GM21528 (cell line): ENCODE measurements at regions not wholly inside any gene's neighbourhood (a gene's known extent, or its start where the extent isn't known, plus 50 kb on each side); places are given as distances from the start of the nearest gene placed in this dataset.

Experiments used
- ATAC-seq: cut with Tn5 transposase; IDR thresholded peaks from one replicate; pipeline ENCODE4 v1.9.1; 2021; ENCODE audit warnings: mild to moderate bottlenecking, moderate library complexity; ENCODE audit not compliant: unreplicated experiment, low FRiP score

DNA sequence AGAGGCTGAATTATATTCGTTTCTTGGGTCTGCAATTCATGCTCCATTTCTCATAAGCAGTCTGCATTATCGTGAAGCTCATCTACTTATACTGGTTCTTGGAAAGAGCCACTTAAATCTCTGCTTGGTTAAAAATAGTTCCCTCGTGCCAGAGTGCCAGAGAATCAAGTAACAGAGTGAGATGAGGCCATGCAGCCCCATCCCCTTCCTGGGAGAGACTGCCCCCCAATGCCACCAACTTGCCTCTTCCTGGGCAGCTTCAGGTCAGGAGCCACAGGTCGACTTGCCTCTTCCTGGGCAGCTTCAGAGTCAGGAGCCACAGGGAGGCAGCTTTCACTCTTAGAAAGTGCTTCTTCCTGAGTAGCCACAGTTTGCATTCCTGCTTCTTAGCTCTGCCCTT, 223.9 kb upstream of the ZBED5 start:
- no peak for ATAC-seq

DNA sequence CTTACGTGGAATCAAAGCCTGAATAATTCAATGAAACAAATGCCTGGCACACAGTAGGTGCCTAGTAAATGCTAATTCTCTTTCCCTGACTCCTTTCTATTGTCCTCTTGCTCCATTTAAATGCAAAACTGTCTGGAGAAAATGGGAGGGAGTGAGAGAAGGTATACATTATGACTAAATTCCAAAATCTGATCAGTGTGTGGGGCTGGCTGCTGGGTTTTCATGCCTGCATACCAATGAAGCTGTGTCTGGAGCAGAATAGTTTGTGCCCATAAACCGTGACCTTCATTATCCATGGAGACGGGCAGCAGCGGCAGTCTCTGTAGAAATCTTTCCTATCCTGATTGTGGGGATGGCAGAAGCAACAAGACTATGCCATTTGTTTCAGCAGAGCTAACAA, 223.4 kb upstream of the ZBED5 start:
- no peak for ATAC-seq

DNA sequence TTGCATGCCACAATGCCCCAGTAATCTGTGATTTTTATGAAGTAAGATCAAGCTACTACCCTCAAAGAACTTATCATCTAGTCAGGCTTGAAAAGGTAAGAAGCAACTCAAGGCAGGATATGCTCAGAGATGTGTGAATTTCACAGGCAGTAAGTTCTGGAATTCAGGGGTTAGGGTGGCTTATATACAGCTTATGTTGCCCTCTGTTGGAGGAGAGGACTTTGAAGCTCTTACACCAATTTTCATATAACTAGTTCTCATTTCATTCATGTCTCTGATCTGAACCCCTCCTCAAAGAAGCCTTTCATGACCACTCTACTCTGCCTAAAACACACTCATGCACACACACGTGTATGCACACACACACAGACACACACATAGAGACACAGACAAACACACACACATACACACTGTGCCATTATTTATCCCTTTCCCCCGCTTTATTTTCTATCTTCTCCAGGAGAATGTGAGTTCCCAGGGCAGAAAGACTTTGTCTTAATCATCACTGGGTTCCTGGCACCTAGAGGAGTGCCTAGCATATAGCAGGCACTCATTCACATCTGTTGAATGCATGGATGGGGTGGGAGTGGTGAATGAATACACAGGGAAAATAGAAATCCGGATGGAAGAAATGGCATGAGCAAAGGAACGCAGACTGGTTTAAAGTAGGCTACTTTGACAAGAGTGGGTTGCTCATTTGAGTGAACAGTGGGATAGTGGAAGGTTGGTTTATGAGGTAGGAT, 220.7 kb upstream of the ZBED5 start:
- no peak for ATAC-seq

DNA sequence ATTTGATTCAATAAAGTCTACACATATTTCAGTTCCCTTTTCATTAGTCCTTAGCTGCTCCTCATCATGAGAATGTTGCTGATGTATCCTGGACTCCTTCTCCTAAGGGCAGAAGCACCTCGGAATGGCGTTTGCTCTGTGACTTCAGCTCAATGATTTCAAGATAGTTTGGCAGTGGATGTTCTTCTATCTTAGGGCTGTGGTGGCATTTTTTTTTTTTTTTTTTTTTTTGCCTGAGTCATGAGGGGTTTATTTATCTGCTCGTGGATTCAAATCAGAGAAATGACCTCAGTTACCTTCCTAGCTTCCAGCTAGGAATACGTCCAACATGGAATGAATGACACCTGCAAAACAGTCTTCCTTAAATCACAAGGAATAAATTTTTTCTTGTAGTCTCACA, 220.0 kb upstream of the ZBED5 start:
- no peak for ATAC-seq

DNA sequence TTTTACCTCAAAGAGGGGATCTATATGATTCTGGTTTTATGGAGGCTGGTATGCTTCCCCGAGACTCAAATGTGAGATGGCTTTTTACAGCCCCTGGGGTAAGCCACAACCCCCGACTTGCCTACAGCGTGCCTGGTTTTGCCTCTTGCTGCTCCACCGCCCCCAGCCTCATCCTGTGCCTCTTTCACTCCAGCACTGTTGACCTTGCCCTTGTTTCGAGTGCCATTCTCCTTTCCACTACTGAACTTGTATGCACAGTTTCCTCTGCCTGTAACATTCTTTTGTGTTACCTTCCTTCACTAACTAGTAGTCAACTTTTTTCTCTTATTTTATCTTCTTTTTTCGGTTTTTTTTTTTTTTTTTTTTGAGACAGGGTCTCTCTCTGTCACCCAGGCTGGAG, 219.0 kb upstream of the ZBED5 start:
- no peak for ATAC-seq

DNA sequence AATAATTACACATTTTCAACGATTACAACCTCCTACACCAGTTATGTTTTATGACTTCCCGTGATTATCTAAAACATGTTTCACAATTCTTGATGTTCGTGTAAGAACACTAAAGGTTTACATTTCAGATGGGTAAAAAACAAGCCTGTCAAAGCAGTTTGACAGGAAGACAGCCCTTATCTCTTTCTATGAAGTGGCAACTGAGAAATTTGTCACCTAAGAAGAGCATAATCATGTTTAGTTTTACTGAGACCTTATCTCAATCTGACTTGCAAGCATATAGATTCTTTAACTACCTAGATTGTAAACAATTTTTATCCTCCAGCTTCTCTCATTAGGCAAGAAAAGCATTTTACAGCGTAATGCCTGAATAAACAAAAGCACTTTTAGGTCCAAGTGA, 218.4 kb upstream of the ZBED5 start:
- ATAC-seq: no peak

DNA sequence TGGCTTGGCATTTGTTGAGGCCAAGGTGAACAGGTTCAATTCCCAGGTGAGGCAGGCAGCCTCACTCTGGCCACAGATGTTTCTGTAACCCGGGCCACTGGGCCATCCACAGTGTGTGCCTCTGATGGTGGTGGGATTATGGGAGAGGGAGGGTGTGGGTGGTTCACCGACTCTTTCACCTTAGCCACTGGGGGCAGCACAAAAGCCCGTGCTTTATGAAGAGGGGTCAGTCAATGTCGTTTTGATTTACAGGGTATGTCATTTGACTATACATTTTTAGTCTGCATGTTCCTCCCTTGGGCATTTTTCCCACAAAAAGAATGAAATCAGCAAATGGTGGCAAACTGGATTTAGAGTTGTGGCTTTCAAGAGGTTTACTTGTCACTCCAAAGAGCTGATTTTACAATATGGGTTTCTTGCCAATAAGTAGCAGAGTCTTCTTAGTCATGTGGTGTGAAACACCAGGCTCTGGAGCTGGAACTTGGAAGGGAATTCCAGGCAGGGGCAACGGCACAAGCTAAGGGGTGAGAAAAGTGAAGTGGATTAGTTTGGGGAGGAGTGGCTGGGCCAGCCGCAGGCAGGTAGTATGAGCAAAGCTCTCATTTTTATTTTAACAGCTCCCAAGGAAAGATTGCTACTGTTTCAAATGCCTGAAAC, 217.8 kb upstream of the ZBED5 start:
- no peak for ATAC-seq

DNA sequence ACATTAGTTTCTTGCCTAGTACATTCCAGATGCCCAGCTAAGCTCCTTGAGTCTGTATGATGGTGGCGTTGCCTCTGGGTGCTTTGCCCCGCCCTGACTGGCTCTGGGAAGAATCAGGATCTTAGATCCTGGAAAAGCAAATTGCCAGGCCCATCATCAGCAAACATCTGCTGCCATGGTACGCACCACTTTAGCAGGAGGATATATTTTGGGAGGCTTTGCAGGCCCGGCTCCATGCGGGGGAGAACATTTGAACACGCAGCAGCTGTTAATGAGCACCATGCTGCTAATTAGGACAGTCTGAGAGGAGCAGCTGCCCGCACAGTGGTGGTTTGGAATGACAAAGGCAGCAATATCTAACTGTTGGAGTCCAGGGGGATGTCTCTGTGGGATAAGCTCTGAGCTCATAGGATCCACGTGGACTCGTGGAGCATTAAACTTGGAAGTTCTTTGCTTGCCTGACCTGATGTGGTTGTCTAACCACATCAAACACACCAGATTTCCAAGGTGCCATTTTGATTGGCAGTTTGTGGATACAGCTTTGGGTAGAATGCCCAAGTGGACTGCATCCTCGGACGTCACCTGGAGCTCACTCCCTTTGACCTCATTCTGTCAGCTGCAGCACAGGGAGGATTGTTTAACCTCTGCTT, 217.0 kb upstream of the ZBED5 start:
- ATAC-seq: no peak

DNA sequence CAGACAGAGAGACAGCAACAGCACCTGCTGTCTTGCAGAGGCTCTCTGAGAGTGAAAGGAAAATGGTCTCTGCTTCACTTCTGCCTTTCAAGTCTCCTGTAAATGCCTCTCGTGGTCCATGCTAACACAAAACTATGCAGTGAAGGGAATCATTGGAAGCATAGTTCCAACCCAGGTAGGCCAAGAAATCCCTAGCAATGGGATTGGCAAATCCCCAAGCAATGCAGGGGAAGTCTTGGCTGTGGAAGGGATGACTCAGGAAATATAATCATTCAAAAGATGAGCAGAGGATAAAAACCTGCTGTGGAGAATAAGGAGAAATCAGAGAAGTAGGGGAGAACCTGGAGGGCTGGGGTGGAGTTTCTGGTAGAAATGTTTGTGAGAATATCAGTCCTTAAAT, 216.1 kb upstream of the ZBED5 start:
- ATAC-seq: no peak

DNA sequence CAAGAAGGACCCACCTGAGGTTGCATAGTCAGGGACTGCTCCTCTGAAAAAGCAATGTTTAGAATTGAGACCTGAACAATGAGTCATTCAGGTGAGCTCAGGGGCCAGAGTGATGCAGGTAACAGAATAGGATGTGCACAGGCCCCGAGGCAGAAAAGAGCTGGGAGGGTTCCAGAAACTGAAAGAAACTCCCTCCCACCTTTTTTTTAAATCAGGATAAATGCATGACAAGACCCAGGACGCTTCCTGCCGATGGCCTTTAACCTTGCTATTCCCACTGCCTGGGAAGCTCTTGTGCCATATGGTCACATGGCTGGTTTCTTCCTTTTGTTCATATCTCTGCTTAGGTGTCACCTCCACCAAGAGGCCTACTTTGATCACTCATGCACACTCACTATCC, 214.2 kb upstream of the ZBED5 start:
- ATAC-seq: no peak

DNA sequence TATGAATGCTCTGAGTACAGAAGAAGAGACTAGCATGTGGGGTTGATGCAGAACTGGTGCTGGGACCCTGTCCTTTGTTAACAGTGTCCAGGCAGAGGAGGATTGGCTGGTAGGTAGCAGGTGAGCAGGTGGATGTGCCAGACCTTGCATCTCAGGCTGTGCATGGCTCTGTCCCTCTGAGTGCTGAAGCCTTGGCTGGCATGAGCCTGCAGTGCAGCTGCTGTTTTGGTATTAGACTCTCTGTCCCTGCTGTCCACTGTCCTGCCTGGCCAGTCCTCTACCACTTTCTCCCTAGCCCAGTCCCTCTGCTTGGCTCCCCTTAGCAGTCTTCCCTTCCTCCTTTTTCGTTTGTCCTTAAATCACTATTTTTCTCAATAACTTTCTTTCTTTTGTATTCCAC, 213.6 kb upstream of the ZBED5 start:
- no peak for ATAC-seq

DNA sequence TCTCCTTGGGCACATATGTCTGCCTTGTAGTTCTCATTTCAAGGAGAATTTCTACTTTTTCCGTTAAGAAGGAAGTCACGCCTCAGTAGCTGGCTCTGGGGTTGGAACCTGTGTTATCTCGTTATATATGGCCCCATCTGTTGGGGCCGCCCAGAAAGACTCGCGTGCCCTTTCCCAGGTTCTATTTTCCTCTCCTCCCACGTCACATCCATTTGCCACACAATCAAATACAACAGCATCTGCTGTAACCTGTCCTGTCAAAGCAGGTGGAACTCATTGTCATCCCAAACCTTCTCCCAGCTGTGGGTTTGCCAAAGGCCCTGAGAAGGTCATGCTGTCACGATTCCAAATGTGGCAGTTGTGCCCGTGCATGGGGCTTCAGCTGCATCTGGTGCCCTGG, 213.1 kb upstream of the ZBED5 start:
- ATAC-seq: no peak

DNA sequence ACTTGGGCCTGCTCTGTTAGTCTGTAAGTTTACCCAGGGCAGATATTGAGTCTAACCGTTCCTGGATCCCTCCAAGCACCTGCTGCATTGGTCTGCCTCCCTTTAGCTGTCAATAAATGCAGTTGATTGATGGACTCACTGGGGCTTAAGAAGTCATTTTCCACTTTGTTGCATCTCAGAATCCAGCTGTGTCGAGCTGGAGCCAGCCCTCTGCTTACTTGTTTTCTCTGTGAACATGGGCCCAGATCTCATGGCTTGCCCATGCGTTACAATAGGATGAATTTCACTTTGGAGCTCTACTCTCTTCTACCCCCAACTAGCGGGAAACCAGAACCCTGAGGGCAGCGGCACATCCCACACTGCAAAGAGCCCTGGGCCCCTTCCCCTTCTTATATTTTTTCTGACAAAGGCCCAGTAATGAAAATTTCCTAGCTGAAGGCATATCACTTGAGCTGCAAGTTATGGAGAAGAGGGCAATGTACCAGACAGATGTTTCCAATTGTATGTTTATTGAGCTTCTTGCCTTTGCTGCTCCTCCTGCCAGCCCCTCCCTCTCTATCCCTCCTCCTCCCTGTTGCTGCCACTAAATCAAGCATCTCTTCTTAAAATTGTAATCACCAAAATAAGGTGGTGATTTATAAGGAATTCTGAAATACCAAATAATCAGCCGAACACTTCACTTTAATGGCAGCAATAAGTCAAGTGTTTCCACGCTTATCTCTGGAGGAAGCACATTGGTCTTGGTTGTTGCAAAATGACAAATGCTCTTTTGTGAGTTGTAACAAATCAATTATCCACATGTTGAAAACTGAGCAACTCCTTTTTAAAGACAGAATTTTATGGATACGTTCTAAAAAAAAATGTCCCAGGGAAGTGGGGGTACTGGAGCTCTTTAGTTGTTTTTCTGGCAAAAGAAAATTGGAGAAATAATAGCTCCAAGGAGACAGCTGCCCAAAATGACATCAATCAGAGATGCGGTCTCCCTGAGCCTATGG, 212.3 kb upstream of the ZBED5 start:
- ATAC-seq: no peak

DNA sequence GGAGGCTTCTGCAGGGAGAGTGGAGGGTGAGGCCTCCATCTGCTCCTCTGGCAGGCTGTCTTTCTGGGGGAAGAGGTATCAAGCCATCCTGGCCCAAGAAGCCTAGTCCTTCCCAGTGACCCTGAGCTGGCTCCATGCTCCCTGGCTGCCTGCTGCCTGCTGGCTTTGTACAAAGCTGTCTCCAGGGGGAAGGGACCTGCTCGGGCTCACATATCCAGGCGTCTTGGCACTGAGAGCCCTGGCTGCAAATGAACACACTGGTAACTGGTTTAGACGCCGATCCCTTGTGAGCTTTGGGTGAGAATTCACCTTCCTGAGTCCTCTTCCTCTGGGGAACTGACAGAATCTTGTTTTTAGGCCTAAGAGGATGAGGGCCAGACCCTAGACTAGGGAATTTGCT, 210.3 kb upstream of the ZBED5 start:
- no peak for ATAC-seq

DNA sequence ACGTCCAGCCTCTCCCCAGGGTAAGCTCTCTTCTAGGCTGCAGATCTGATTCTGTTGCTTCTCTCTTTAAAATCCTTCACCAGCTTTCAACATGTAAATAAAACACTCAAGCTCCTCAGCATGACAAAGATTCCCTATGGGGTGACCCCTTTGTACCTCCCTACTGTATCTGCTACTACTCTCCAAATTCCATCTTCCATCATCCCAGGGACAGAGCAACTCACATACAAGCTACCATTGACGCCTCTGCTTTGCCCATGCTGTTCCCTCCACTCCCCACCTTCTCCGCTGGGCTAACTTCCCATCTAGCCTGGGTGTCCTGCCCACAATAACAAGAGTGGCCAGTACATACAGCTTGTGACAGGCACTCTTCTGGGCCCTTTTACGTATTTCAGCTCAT, 207.5 kb upstream of the ZBED5 start:
- ATAC-seq: no peak

DNA sequence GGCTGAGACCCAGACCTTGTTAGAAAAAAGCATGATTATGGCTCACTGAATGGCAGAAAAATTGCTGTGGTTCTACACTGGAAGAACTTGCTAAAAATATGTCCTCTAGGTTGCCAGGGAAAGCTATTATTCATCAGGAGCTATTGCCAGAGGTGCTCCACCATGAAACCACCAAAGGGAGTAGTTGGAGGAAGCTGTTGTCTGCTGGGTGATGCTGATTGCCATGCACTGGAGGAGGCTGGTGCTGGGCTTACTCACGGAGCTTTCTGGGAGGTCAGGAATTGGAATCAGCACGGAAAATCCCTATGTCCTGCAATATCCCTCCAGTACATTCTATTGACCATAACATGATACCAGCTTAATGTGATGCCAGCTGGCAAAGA, 199.6 kb upstream of the ZBED5 start:
- no peak for ATAC-seq

DNA sequence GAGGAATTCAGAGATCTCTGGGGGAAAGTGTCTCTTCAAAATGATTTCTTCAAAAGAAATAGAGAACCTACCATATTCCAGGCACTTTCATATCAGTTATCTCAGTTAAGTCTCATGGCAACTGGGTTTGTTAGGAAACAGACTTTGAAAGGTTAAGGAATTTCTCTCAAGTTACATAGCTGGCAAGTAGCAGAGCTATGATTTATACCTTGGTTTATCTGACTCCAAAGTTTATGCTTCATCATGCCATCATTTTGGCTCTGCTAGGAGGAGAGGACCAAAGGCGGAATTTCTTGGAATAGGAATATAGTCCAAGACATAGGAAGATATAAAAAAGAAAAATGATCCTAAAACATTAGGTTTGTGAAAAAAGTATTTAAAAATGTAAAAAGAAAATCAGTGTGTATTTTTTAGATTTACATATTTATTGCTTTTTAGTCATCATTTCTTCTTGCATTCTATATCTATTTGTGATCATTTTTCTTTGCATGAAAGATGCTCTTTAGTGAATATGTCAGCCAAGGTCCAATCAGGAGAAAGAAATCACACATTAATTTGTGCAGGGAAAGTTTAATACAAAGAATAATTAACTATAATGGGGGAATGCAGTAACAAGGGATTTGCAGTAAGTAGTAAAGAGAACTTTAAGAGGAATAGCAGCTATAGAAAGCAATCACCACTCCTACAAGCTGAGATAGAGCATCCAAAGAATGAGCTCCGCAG, 199.1 kb upstream of the ZBED5 start:
- ATAC-seq: no peak

DNA sequence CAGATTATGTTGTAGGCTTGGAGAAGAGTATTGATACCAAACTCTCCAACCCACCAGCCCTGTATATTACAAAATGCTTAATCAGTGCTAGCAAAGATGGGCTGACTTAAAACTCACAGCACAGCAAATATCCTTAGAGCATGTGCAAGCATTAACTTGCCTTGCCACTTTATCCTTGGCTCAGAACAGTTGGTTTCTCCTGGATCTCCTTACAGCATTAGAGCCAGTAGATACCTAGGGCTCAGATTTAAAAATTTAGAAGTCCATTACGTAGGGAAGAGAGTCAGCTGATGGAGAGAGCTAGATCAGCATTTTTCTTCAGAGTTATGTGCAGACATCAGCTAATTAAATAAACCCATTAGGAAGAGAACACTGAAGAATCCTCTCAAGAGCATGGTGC, 198.5 kb upstream of the ZBED5 start:
- ATAC-seq: no peak

DNA sequence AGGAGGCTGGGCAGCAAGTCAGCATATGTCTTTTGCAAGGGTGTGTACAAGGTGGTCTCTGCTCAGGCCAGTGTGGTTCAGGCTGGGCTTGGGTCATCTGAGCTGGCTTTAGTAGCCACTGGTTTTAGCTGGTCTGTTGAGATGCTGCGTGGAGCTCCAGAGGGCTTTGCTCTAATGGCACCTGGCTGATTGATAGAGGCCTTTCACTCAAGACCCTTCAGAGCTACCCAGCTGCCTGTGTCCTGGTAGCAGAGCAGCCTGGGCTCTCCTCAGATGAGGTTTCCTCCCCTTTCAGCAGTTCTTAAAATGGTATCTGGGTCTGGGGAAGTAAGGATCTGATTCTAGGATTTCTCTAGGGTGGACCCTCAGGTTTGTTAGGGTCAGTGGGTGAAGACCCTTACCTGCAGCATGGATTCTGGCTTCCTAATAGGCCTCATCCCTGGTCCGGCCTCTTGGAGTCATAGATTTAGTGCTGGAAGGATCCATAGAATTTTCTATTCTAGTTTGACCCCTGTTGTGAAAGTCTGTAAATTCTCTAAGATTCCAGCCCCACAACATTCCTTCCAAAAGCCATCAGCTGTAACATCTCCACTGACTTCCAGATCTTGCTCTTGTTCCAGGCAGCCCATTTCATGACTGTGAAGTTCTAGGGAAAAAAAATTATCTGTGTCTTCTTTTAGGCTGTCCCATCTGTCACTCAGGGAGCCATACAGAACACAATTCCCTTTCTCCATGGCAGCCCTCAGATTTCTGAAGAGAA, 190.2 kb upstream of the ZBED5 start:
- ATAC-seq: no peak
